Neuronal stem cell (in vitro differentiated cells): ENCODE measurements at regions not wholly inside any gene's neighbourhood (a gene's known extent, or its start where the extent isn't known, plus 50 kb on each side); places are given as distances from the start of the nearest gene placed in this dataset.

ENCODE experiments used
- DNase-seq: peaks from one replicate; pipeline ENCODE4 v3.0.0-alpha.2; 2013; ENCODE audit warnings: low spot score
- H2AFZ ChIP-seq: one replicate; pipeline ENCODE4 v1.6.1; 2013; ENCODE audit warnings: mild to moderate bottlenecking, low read length, inconsistent platforms
- H2AK5ac ChIP-seq: 2 replicates; pipeline ENCODE4 v1.6.1; 2013; ENCODE audit warnings: low read depth, mild to moderate bottlenecking, inconsistent platforms, low read length, moderate library complexity, mixed read lengths
- H2BK120ac ChIP-seq: 2 replicates; pipeline ENCODE4 v1.6.1; 2013; ENCODE audit warnings: low read depth, mild to moderate bottlenecking, inconsistent platforms, low read length, moderate library complexity, mixed read lengths
- H2BK12ac ChIP-seq: one replicate; pipeline ENCODE4 v1.6.1; 2013; ENCODE audit warnings: low read length, inconsistent platforms
- H2BK15ac ChIP-seq: 2 replicates; pipeline ENCODE4 v1.6.1; 2013; ENCODE audit warnings: mild to moderate bottlenecking, low read length, inconsistent platforms, mixed read lengths
- H2BK5ac ChIP-seq: one replicate; pipeline ENCODE4 v1.6.1; 2013; ENCODE audit warnings: inconsistent platforms, mild to moderate bottlenecking, low read length, moderate library complexity
- H3K14ac ChIP-seq: one replicate; pipeline ENCODE4 v1.6.1; 2013; ENCODE audit warnings: low read length, inconsistent platforms
- H3K18ac ChIP-seq: 2 replicates; pipeline ENCODE4 v1.6.1; 2013; ENCODE audit warnings: low read length, inconsistent platforms
- H3K23ac ChIP-seq: 2 replicates; pipeline ENCODE4 v1.6.1; 2013; ENCODE audit warnings: low read depth, mild to moderate bottlenecking, mixed read lengths, low read length, inconsistent platforms; ENCODE audit not compliant: poor library complexity
- H3K27ac ChIP-seq: replicated peaks from 3 replicates; pipeline ENCODE4 v1.5.1; 2013; ENCODE audit warnings: low read length, inconsistent platforms
- H3K27me3 ChIP-seq, 3 experiments: 2 replicates each; pipeline ENCODE4 v1.6.1; 2013; ENCODE audit warnings: low read length in 3 of 3, mild to moderate bottlenecking in 2 of 3, inconsistent platforms in 1 of 3, low read depth in 1 of 3, mixed read lengths in 1 of 3, moderate library complexity in 1 of 3; ENCODE audit not compliant: control insufficient read depth in 3 of 3, insufficient read depth in 3 of 3
- H3K36me3 ChIP-seq, 2 donors: replicated peaks in 1 of 2; 2 replicates each; pipeline ENCODE4 v1.6.1; 2013; ENCODE audit warnings: low read length in 2 of 2; ENCODE audit not compliant: control insufficient read depth in 2 of 2, insufficient read depth in 2 of 2
- H3K4ac ChIP-seq: 2 replicates; pipeline ENCODE4 v1.6.1; 2013; ENCODE audit warnings: inconsistent platforms, mild to moderate bottlenecking, low read length, moderate library complexity
- H3K4me1 ChIP-seq, 2 donors: 1 replicate in 1 of 2; 2 replicates in 1 of 2; pipeline ENCODE4 v1.6.1; 2013; ENCODE audit warnings: low read length in 2 of 2, low read depth in 1 of 2; ENCODE audit not compliant: control insufficient read depth in 2 of 2, insufficient read depth in 1 of 2
- H3K4me2 ChIP-seq: one replicate; pipeline ENCODE4 v1.6.1; 2013; ENCODE audit warnings: mild to moderate bottlenecking, low read length, inconsistent platforms; ENCODE audit not compliant: insufficient read depth, poor library complexity, severe bottlenecking
- H3K4me3 ChIP-seq, 2 donors: 2 replicates each; pipeline ENCODE4 v1.5.1; 2013; ENCODE audit warnings: low read length in 2 of 2, mild to moderate bottlenecking in 2 of 2, inconsistent platforms in 1 of 2, moderate library complexity in 1 of 2
- H3K79me1 ChIP-seq: one replicate; pipeline ENCODE4 v1.6.1; 2013; ENCODE audit warnings: low read depth, mild to moderate bottlenecking, inconsistent platforms, low read length, moderate library complexity
- H3K9ac ChIP-seq: one replicate; pipeline ENCODE4 v1.6.1; 2013; ENCODE audit warnings: mild to moderate bottlenecking, low read depth, low read length, inconsistent platforms; ENCODE audit not compliant: poor library complexity
- H3K9me3 ChIP-seq, 2 donors: replicated peaks in 1 of 2; 2 replicates each; pipeline versions ENCODE3 to v1.6.1; 2013; ENCODE audit warnings: low read length in 2 of 2, mild to moderate bottlenecking in 2 of 2, inconsistent platforms in 1 of 2, low read depth in 1 of 2, mixed read lengths in 1 of 2, moderate library complexity in 1 of 2; ENCODE audit not compliant: control insufficient read depth in 2 of 2, insufficient read depth in 1 of 2
- H4K8ac ChIP-seq: one replicate; pipeline ENCODE4 v1.6.1; 2013; ENCODE audit warnings: low read depth, mild to moderate bottlenecking, inconsistent platforms, low read length, moderate library complexity
- H4K91ac ChIP-seq: one replicate; pipeline ENCODE4 v1.6.1; 2013; ENCODE audit warnings: low read length, low read depth, mild to moderate bottlenecking, inconsistent platforms; ENCODE audit not compliant: poor library complexity
- WGBS, 2 donors: extraction: QIAGEN DNeasy Blood & Tissue Kit; methylation state at CpG; one replicate each; pipeline ENCODE4 v1.1.7; 2013; ENCODE audit warnings: missing lambda C conversion rate in 2 of 2, mixed read lengths in 1 of 2; ENCODE audit not compliant: insufficient read length in 2 of 2, insufficient replicate concordance in 1 of 2; ENCODE audit errors: extremely low coverage in 2 of 2; 5-methylcytosine and 5-hydroxymethylcytosine counted together

DNA sequence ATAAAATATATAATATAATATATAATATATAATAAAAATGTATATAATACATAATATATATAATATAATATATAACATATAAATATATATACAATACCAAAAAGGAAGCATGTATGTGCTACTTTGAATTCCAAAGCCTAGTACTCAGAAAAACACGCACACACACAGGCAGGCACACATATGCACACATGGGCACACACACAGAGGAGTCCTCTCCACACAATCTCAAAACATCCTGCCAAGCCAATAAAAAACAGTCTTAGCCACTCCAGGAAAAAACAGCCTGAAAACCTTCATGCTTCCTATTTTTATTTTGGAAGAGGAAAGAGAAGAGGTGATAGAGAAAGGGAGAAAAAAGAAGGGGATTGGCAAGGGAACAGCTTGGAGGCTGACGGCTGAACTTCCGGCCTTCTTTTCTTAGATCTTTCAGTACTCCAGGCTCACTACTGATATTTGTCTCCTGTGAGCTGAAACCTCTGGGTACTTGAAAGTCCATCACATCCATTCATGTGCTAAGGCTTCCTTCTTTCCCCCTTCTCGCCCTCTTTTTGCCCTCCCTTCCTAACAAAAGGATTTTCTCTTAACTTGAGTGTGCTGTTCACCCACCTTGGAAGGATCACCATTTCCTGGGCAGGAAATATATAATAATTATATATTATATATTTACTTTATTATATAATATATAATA, 394.2 kb downstream of the NUAK1 start:
- no peak overlapping the region for H4K91ac ChIP-seq
- no peak overlapping the region for H2BK12ac ChIP-seq
- H4K8ac ChIP-seq, result no peak overlapping the region
- H2AK5ac ChIP-seq, result no peak overlapping the region
- no peak overlapping the region for H3K14ac ChIP-seq
- no peaks in the 10 kb centered on the region for H3K36me3 ChIP-seq
- H3K18ac ChIP-seq, result no peak overlapping the region
- H3K27ac ChIP-seq, result no peak overlapping the region
- no peak overlapping the region for H3K4ac ChIP-seq
- no peak overlapping the region for H3K4me3 ChIP-seq
- H3K9me3 ChIP-seq, result no peaks in the 10 kb centered on the region
- no peak overlapping the region for H3K4me2 ChIP-seq
- no peak overlapping the region for H2BK5ac ChIP-seq
- no peak overlapping the region for H3K9ac ChIP-seq
- H3K27me3 ChIP-seq, result no peaks in the 10 kb centered on the region
- no peak overlapping the region for H2BK15ac ChIP-seq
- H2BK120ac ChIP-seq, result no peak overlapping the region
- no peaks in the 10 kb centered on the region for H3K79me1 ChIP-seq
- peaks cover 7 to 34% of the 10 kb centered on the region in 2 donors for H3K4me1 ChIP-seq
- no peak overlapping the region for H3K23ac ChIP-seq
- H2AFZ ChIP-seq, result no peak overlapping the region
- no CpG with 5 or more reads among the region's 4 CpGs for WGBS, 2 donors
- DNase-seq, result no peak

DNA sequence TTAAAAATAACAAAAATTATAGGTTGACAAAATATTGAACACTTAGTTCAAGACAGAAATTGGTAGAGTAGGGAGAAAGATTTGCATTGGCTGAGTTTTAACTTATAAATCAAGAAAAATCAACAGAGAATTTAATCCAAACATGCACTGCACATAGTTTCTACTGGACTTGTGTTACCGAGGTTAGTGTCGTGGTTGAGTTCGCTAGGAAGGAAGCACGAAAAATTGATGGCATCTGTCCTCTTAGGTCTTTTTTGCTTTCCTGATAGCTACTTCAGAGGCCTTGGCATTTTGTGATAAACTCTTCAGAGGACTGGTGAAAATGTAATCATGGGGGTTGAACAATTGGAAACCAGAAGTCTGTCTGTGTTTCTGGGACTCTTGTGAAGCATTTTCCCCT, 392.9 kb downstream of the NUAK1 start:
- no peak overlapping the region for H2BK5ac ChIP-seq
- peaks cover 6 to 25% of the 10 kb centered on the region in 2 donors for H3K4me1 ChIP-seq
- H2BK15ac ChIP-seq, result no peak overlapping the region
- H2BK12ac ChIP-seq, result no peak overlapping the region
- no peak overlapping the region for H3K4me2 ChIP-seq
- no peaks in the 10 kb centered on the region for H3K36me3 ChIP-seq
- H4K91ac ChIP-seq, result no peak overlapping the region
- no peak overlapping the region for H3K23ac ChIP-seq
- H4K8ac ChIP-seq, result no peak overlapping the region
- H3K27me3 ChIP-seq, result no peaks in the 10 kb centered on the region
- DNase-seq, result no peak
- H3K14ac ChIP-seq, result no peak overlapping the region
- H2AFZ ChIP-seq, result no peak overlapping the region
- WGBS, 2 donors, result no CpG with 5 or more reads among the region's 4 CpGs
- no peak overlapping the region for H2BK120ac ChIP-seq
- H3K79me1 ChIP-seq, result no peaks in the 10 kb centered on the region
- H3K9ac ChIP-seq, result no peak overlapping the region
- H3K27ac ChIP-seq, result no peak overlapping the region
- H2AK5ac ChIP-seq, result no peak overlapping the region
- H3K18ac ChIP-seq, result no peak overlapping the region
- no peak overlapping the region for H3K4ac ChIP-seq
- no peak overlapping the region for H3K4me3 ChIP-seq
- no peaks in the 10 kb centered on the region for H3K9me3 ChIP-seq

- no CpG with 5 or more reads among the region's 9 CpGs for WGBS, 2 donors
- Histone ChIP-seq H2BK5ac (no peak overlapping the region), H4K8ac (no peak overlapping the region), H3K4ac (no peak overlapping the region), H3K9ac (no peak overlapping the region), H3K4me1 (peaks cover 0 to 2% of the 10 kb centered on the region in 2 donors), H3K18ac (no peak overlapping the region), H4K91ac (no peak overlapping the region), H2AFZ (no peak overlapping the region), H3K23ac (no peak overlapping the region), H2BK120ac (no peak overlapping the region), H3K27me3 (no peaks in the 10 kb centered on the region), H3K4me2 (no peak overlapping the region), H2AK5ac (no peak overlapping the region), H3K4me3 (no peak overlapping the region), H3K14ac (no peak overlapping the region), H3K36me3 (no peaks in the 10 kb centered on the region), H3K79me1 (no peaks in the 10 kb centered on the region), H3K27ac (no peak overlapping the region), H3K9me3 (no peaks in the 10 kb centered on the region), H2BK12ac (no peak overlapping the region), H2BK15ac (no peak overlapping the region)
- DNase-seq, result no peak
Measured at GRCh38 chr12:105748806-105749600, 389.8 kb downstream of the NUAK1 start.

DNA sequence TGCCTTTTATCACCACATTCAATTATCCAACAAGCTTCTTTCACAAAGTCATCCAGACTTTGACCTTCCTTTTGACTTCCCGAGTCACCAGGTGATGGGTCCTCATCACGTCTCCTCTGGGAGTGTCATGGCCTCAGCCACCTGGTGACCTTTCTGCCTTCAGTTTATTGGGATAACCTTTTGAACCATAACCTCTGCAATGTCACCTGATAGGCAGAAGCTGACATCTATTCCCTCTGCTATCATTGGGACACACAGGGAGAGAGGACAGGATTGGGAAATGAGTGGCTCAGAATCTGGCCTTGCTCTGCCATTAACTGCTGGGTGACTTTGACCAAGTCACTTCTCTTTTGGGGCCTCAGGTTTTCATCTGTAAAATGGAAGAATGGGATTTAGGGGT, 388.7 kb downstream of the NUAK1 start:
- H3K4me3 ChIP-seq, result no peak overlapping the region
- no peak for DNase-seq
- no peaks in the 10 kb centered on the region for H3K79me1 ChIP-seq
- H2BK12ac ChIP-seq, result no peak overlapping the region
- no peak overlapping the region for H2BK15ac ChIP-seq
- H3K36me3 ChIP-seq, result no peaks in the 10 kb centered on the region
- H3K18ac ChIP-seq, result no peak overlapping the region
- H3K4me1 ChIP-seq, result peaks cover 0 to 2% of the 10 kb centered on the region in 2 donors
- no peak overlapping the region for H3K14ac ChIP-seq
- no peak overlapping the region for H3K4ac ChIP-seq
- H2BK5ac ChIP-seq, result no peak overlapping the region
- no peak overlapping the region for H3K9ac ChIP-seq
- H2BK120ac ChIP-seq, result no peak overlapping the region
- H3K4me2 ChIP-seq, result no peak overlapping the region
- H2AFZ ChIP-seq, result no peak overlapping the region
- H4K91ac ChIP-seq, result no peak overlapping the region
- no peak overlapping the region for H4K8ac ChIP-seq
- H3K23ac ChIP-seq, result no peak overlapping the region
- no peak overlapping the region for H2AK5ac ChIP-seq
- peaks cover 0 to 7% of the 10 kb centered on the region in 2 donors for H3K9me3 ChIP-seq
- no peak overlapping the region for H3K27ac ChIP-seq
- WGBS, 2 donors, result no CpG with 5 or more reads among the region's 2 CpGs
- no peaks in the 10 kb centered on the region for H3K27me3 ChIP-seq
